DMS153 (cell line): ENCODE measurements at regions not wholly inside any gene's neighbourhood (a gene's known extent, or its start where the extent isn't known, plus 50 kb on each side); places are given as distances from the start of the nearest gene placed in this dataset.

Experiments used
- DNase-seq: peaks from one replicate; lab custom pipeline; 2025; lab: John Stamatoyannopoulos, UW

GRCh38 chr5:74378464-74378863, 262.1 kb downstream of the ENC1 start:
- DNase-seq = no peak

GRCh38 chr5:74376187-74376586, 264.3 kb downstream of the ENC1 start:
- no peak for DNase-seq

- no peak for DNase-seq
Measured at GRCh38 chr5:74375271-74375670, 265.3 kb downstream of the ENC1 start.

GRCh38 chr5:74374656-74375055, 265.9 kb downstream of the ENC1 start:
- DNase-seq = no peak

GRCh38 chr5:74373076-74373475, 267.5 kb downstream of the ENC1 start:
- DNase-seq = no peak

GRCh38 chr5:74372502-74373064, 267.9 kb downstream of the ENC1 start:
- DNase-seq = no peak

GRCh38 chr5:74372051-74372450, 268.5 kb downstream of the ENC1 start:
- no peak for DNase-seq

- DNase-seq = no peak
Measured at GRCh38 chr5:74371621-74372020, 268.9 kb downstream of the ENC1 start.

GRCh38 chr5:74370168-74370567, 270.4 kb downstream of the ENC1 start:
- no peak for DNase-seq

GRCh38 chr5:74369173-74369572, 271.4 kb downstream of the ENC1 start:
- no peak for DNase-seq

GRCh38 chr5:74367934-74368333, 272.6 kb downstream of the ENC1 start:
- DNase-seq = no peak

GRCh38 chr5:74367241-74367733, 273.2 kb downstream of the ENC1 start:
- DNase-seq = no peak

- no peak for DNase-seq
Measured at GRCh38 chr5:74365723-74366122, 274.8 kb downstream of the ENC1 start.

GRCh38 chr5:74364507-74364906, 276.0 kb downstream of the ENC1 start:
- no peak for DNase-seq

- no peak for DNase-seq
Measured at GRCh38 chr5:74363603-74364205, 276.8 kb downstream of the ENC1 start.

GRCh38 chr5:74361406-74362358, 278.8 kb downstream of the ENC1 start:
- DNase-seq = no peak

GRCh38 chr5:74360535-74361210, 279.9 kb downstream of the ENC1 start:
- DNase-seq = no peak

- DNase-seq = peak; percentile 26
Measured at GRCh38 chr5:74357827-74358226, 282.7 kb downstream of the ENC1 start.

- no peak for DNase-seq
Measured at GRCh38 chr5:74356009-74356695, 284.4 kb downstream of the ENC1 start.

- DNase-seq = no peak
Measured at GRCh38 chr5:74355041-74355824, 285.3 kb downstream of the ENC1 start.

- DNase-seq = no peak
Measured at GRCh38 chr5:74352256-74352655, 288.3 kb downstream of the ENC1 start.
